ENCODE measurements at regions not wholly inside any gene's neighbourhood (a gene's known extent, or its start where the extent isn't known, plus 50 kb on each side); places are given as distances from the start of the nearest gene placed in this dataset.

DNA sequence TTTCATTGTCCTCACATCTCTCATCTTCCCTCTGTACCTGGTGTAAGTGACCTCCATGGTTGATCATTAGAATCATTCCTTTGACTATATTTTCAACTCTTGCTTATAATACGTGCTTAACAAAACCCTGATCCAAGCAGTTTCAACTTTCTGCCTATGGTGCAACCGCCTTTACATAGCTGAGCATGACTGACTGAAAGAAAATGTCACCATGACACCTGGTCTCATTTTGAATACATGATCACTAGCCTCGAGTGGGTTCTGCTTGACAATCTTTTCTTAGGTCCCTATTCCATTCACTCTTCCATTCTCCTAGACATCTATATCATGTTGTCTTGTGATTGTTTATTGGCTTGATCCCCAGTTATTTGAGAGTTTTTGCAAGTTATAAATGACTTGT is 78.9 kb upstream of the STAM2 start:
- ChIA-PET RAD21 (ENCODE audit: unreplicated experiment) (no interaction called here), POLR2A (no interaction called here), SMC1A (ENCODE audit: uncharacterized antibody, unreplicated experiment) (no interaction called here), CTCF (no interaction called here)
- ATAC-seq (no peak), DNase-seq (ENCODE audit: low read depth, low spot score) (no peak), FAIRE-seq (no peak)
- Histone ChIP-seq H3K4me2 (ENCODE audit: control insufficient read depth, insufficient read depth) (no peak overlapping the region), H3K79me2 (ENCODE audit: control insufficient read depth, insufficient read depth, low read length) (no peaks in the 10 kb centered on the region), H3K9me3 (replicated peaks; ENCODE audit: control insufficient read depth, insufficient read depth, low read length) (no peaks in the 10 kb centered on the region), H3K4me1 (ENCODE audit: control insufficient read depth, insufficient read depth, low read length) (no peaks in the 10 kb centered on the region), H3K4me3 (no peak overlapping the region), H4K20me1 (ENCODE audit: control insufficient read depth, insufficient read depth) (no peaks in the 10 kb centered on the region), H3K9ac (ENCODE audit: control insufficient read depth, insufficient read depth, low read length) (no peak overlapping the region), H3K36me3 (ENCODE audit: control insufficient read depth in 2 of 2, insufficient read depth in 2 of 2, low read length in 1 of 2) (no peaks in the 10 kb centered on the region), H2AFZ (ENCODE audit: control insufficient read depth, low read depth, low read length) (no peak overlapping the region), H3K27ac (ENCODE audit: control insufficient read depth, insufficient read depth) (no peak overlapping the region), H3K27me3 (replicated peaks in 1 of 2; ENCODE audit: control insufficient read depth in 2 of 2, insufficient read depth in 2 of 2, low read length in 1 of 2) (peaks cover 0 to 3% of the 10 kb centered on the region in 2 experiments; a peak in 2 of 4 replicates)
- intact Hi-C loops (cut with micrococcal nuclease; ENCODE audit: unreplicated experiment) (no loop called here), in situ Hi-C loops (cut with MboI) (no loop called here)
- 18% methylated on average over 3 of the region's 3 CpGs for WGBS (ENCODE audit: insufficient coverage, insufficient replicate concordance, low lambda C conversion rate, missing lambda C conversion rate)
- TF ChIP-seq RUNX3 (IDR thresholded peaks at IDR 0.05; ENCODE audit: low read length), result no peak
- TF ChIP-seq BCL11A (IDR thresholded peaks at IDR 0.05; ENCODE audit: low read depth, low read length), result no peak
- no peak for TF ChIP-seq JUND (IDR thresholded peaks at IDR 0.05; ENCODE audit: low read depth, low read length)
- TF ChIP-seq EZH2 (IDR thresholded peaks at IDR 0.05; ENCODE audit: borderline replicate concordance, control insufficient read depth, low read depth, low read length), result no peak
- no peak for TF ChIP-seq TARDBP (IDR thresholded peaks at IDR 0.05; ENCODE audit: borderline replicate concordance)
- TF ChIP-seq RAD51 (IDR thresholded peaks at IDR 0.05), result no peak
- TF ChIP-seq RB1 (IDR thresholded peaks at IDR 0.05; ENCODE audit: borderline replicate concordance), result no peak
- BruUV-seq (replicated peaks), result no TSS peak

DNA sequence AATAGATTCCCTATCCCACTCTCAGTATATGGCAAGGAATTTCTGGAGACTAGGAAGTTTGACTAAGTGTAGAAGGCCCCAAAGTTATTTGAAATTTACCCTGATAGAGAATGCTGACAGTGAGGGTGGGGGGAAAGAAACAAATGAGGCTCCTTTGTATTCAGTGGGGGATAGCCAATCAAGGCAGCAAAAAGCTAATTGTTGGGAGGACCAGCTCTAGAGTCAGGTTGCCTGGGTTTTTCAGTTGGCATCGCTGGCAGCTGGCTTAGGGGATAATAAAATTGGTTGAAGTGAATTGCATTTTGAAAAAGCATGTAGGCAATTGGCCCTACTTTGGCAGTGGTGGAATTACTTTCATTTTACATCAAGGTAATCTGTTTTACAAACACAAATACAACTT is 79.4 kb upstream of the STAM2 start:
- Histone ChIP-seq H3K79me2 (ENCODE audit: control insufficient read depth, insufficient read depth, low read length) (no peaks in the 10 kb centered on the region), H3K36me3 (ENCODE audit: control insufficient read depth in 2 of 2, insufficient read depth in 2 of 2, low read length in 1 of 2) (no peaks in the 10 kb centered on the region), H3K9me3 (replicated peaks; ENCODE audit: control insufficient read depth, insufficient read depth, low read length) (no peaks in the 10 kb centered on the region), H2AFZ (ENCODE audit: control insufficient read depth, low read depth, low read length) (no peak overlapping the region), H3K4me3 (no peak overlapping the region), H4K20me1 (ENCODE audit: control insufficient read depth, insufficient read depth) (no peaks in the 10 kb centered on the region), H3K27me3 (replicated peaks in 1 of 2; ENCODE audit: control insufficient read depth in 2 of 2, insufficient read depth in 2 of 2, low read length in 1 of 2) (peaks cover 0 to 3% of the 10 kb centered on the region in 2 experiments; a peak in 2 of 4 replicates), H3K9ac (ENCODE audit: control insufficient read depth, insufficient read depth, low read length) (no peak overlapping the region), H3K4me2 (ENCODE audit: control insufficient read depth, insufficient read depth) (no peak overlapping the region), H3K4me1 (ENCODE audit: control insufficient read depth, insufficient read depth, low read length) (no peaks in the 10 kb centered on the region), H3K27ac (ENCODE audit: control insufficient read depth, insufficient read depth) (no peak overlapping the region)
- ChIA-PET POLR2A (no interaction called here), RAD21 (ENCODE audit: unreplicated experiment) (no interaction called here), SMC1A (ENCODE audit: uncharacterized antibody, unreplicated experiment) (interaction anchor here (0.6 to 1.1 kb wide), 3 partner anchors 192 to 605 kb away, joined by 3 read pairs; no protein-coding TSS in a partner anchor), CTCF (no interaction called here)
- BruUV-seq (replicated peaks), result no TSS peak
- DNase-seq (ENCODE audit: low read depth, low spot score) (no peak), ATAC-seq (no peak), FAIRE-seq (no peak)
- WGBS (ENCODE audit: insufficient coverage, insufficient replicate concordance, low lambda C conversion rate, missing lambda C conversion rate), result 0% methylated on average over 1 of the region's 1 CpG
- in situ Hi-C loops (cut with MboI) (no loop called here), intact Hi-C loops (cut with micrococcal nuclease; ENCODE audit: unreplicated experiment) (no loop called here)
- TF ChIP-seq ASH2L (IDR thresholded peaks at IDR 0.05; ENCODE audit: borderline replicate concordance, low read depth) (no peak), MYC (IDR thresholded peaks at IDR 0.05; ENCODE audit: insufficient read depth, insufficient read length, insufficient replicate concordance, low read length, severe bottlenecking) (no peak), ZNF24 (IDR thresholded peaks at IDR 0.05) (no peak), FOXM1 (IDR thresholded peaks at IDR 0.05; ENCODE audit: low read depth, low read length) (no peak), BRCA1 (IDR thresholded peaks at IDR 0.05; ENCODE audit: low read depth, low read length) (no peak), NBN (IDR thresholded peaks at IDR 0.05) (no peak), STAT3 (IDR thresholded peaks at IDR 0.05; ENCODE audit: low read depth, low read length) (no peak), PML (IDR thresholded peaks at IDR 0.05; ENCODE audit: low read length) (no peak), MEF2A (IDR thresholded peaks at IDR 0.05; ENCODE audit: insufficient read depth, low read depth, low read length) (no peak), SUPT20H (IDR thresholded peaks at IDR 0.05; ENCODE audit: borderline replicate concordance, control insufficient read depth, low read depth, low read length) (no peak), YY1 (IDR thresholded peaks at IDR 0.05; ENCODE audit: low read depth, low read length) (no peak), CBX5 (IDR thresholded peaks at IDR 0.05; ENCODE audit: low read depth) (no peak)
- TF ChIP-seq, protein P1, sequence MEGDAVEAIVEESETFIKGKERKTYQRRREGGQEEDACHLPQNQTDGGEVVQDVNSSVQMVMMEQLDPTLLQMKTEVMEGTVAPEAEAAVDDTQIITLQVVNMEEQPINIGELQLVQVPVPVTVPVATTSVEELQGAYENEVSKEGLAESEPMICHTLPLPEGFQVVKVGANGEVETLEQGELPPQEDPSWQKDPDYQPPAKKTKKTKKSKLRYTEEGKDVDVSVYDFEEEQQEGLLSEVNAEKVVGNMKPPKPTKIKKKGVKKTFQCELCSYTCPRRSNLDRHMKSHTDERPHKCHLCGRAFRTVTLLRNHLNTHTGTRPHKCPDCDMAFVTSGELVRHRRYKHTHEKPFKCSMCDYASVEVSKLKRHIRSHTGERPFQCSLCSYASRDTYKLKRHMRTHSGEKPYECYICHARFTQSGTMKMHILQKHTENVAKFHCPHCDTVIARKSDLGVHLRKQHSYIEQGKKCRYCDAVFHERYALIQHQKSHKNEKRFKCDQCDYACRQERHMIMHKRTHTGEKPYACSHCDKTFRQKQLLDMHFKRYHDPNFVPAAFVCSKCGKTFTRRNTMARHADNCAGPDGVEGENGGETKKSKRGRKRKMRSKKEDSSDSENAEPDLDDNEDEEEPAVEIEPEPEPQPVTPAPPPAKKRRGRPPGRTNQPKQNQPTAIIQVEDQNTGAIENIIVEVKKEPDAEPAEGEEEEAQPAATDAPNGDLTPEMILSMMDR (IDR thresholded peaks at IDR 0.05 in 2 of 3, conservative IDR thresholded peaks at IDR 0.05 in 1 of 3; ENCODE audit: control insufficient read depth in 2 of 3, extremely low read depth in 1 of 3, insufficient read depth in 1 of 3, low read depth in 3 of 3, low read length in 3 of 3), result no peak
